Panc1 (cell line): ENCODE measurements at regions not wholly inside any gene's neighbourhood (a gene's known extent, or its start where the extent isn't known, plus 50 kb on each side); places are given as distances from the start of the nearest gene placed in this dataset.

Experiments
- ATAC-seq: fragments of 200-7000 bp; cut with Tn5 transposase; 2 replicates; pipeline ENCODE4 v1.9.1; 2020; ENCODE audit warnings: mild to moderate bottlenecking, moderate library complexity
- BruUV-seq: library from RNA; stranded (reverse); fragments of 400-500 nt; replicated peaks from 2 replicates; lab custom pipeline; 2021; lab: Mats Ljungman, UMichigan
- CTCF ChIA-PET: fragments of 300-600 bp; sonication (Branson Sonifier 250); formaldehyde crosslinking; loops from one replicate; lab custom pipeline; 2022; ENCODE audit warnings: antibody characterized with exemption; lab: Charles Lee
- POLR2A ChIA-PET: fragments of 300-600 bp; sonication (Branson Sonifier 250); formaldehyde crosslinking; loops from one replicate; lab custom pipeline; 2022; ENCODE audit warnings: antibody characterized with exemption; lab: Charles Lee
- DNase-seq: peaks from one replicate; pipeline ENCODE4 v3.0.0-alpha.2; 2010; ENCODE audit warnings: low read depth, low spot score
- H3K27ac ChIP-seq: 2 replicates; pipeline ENCODE4 v1.5.1; 2011; ENCODE audit warnings: mild to moderate bottlenecking, low read length, inconsistent platforms
- H3K27me3 ChIP-seq: fragments of 200-500 bp; sonication (Bioruptor generic); 2 replicates; pipeline ENCODE4 v1.6.0; 2014; ENCODE audit warnings: low read length, inconsistent platforms; ENCODE audit not compliant: control insufficient read depth, insufficient read depth
- H3K36me3 ChIP-seq: fragments of 200-500 bp; sonication (Bioruptor generic); 2 replicates; pipeline ENCODE4 v1.5.1; 2014; ENCODE audit warnings: inconsistent platforms, mild to moderate bottlenecking, low read length, moderate library complexity; ENCODE audit not compliant: control insufficient read depth, insufficient read depth
- H3K4me1 ChIP-seq: 2 replicates; pipeline ENCODE4 v1.5.1; 2011; ENCODE audit warnings: inconsistent platforms, mild to moderate bottlenecking, low read length, moderate library complexity; ENCODE audit not compliant: control insufficient read depth, insufficient read depth
- H3K4me3 ChIP-seq, 2 experiments: 2 replicates each; pipeline ENCODE4 v1.5.1; 2011 to 2012; ENCODE audit warnings: low read depth in 2 of 2, low read length in 2 of 2, mild to moderate bottlenecking in 2 of 2, inconsistent platforms in 1 of 2, moderate library complexity in 1 of 2
- H3K9me3 ChIP-seq: fragments of 200-500 bp; sonication (Bioruptor generic); 2 replicates; pipeline ENCODE4 v1.5.1; 2014; ENCODE audit warnings: low read depth, mild to moderate bottlenecking, inconsistent platforms, low read length, moderate library complexity; ENCODE audit not compliant: control insufficient read depth, insufficient read depth
- POLR2AphosphoS5 ChIP-seq: IDR thresholded peaks from 2 replicates; pipeline ENCODE4 v1.6.1; 2012; ENCODE audit warnings: mild to moderate bottlenecking, low read depth, low read length, moderate library complexity
- SIN3A ChIP-seq: IDR thresholded peaks from 2 replicates; pipeline ENCODE4 v1.6.1; 2012; ENCODE audit warnings: low read depth, mild to moderate bottlenecking, low read length, moderate library complexity, borderline replicate concordance; ENCODE audit not compliant: insufficient read depth
- TCF7L2 ChIP-seq: IDR thresholded peaks from 2 replicates; pipeline ENCODE4 v1.6.1; 2011; ENCODE audit warnings: mild to moderate bottlenecking, low read depth, low read length, inconsistent platforms
- in situ Hi-C: cut with HindIII; loops from 2 replicates; pipeline ENCODE4 v1.10.0; 2016; ENCODE audit warnings: low sequenced_read_pairs, low pct_unique_long_range_greater_than_20kb
- intact Hi-C: fragments of 100-400 bp; cut with micrococcal nuclease; formaldehyde crosslinking; loops from one replicate; pipeline ENCODE4 v1.10.0; 2022; ENCODE audit not compliant: unreplicated experiment
- TF ChIP-seq, protein P1 (sequence below), 2 experiments: IDR thresholded peaks; 2 replicates each; pipeline ENCODE4 v1.6.1; 2011 to 2012; ENCODE audit warnings: low read depth in 2 of 2, control low read depth in 1 of 2, low read length in 1 of 2, mild to moderate bottlenecking in 1 of 2, moderate library complexity in 1 of 2; ENCODE audit not compliant: insufficient read depth in 1 of 2
- TF ChIP-seq, protein P2 (sequence below): fragments of 450-650 bp; IDR thresholded peaks from 2 replicates; pipeline ENCODE4 v1.5.1; 2017; ENCODE audit warnings: mild to moderate bottlenecking

DNA sequence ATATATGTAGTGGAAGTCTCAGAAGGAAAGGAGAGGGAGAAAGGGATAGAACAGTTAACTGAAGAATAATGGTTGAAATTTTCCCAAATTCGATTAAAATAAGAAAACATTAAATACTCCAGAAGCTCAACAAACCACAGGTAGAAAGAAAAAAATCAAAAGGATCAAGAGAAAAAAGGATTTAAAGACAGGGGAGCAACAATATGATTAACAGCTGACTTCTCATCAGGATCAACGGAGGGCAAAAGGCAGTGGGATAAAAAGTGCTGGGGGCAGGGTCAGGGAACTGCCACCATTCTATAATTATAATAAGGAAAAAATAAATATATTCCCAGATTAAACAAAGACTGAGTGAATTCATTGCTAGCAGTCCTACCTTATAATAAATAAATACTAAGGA is 55.3 kb downstream of the CDKN2C start:
- no TSS peak for BruUV-seq
- Histone ChIP-seq H3K4me1 (no peaks in the 10 kb centered on the region), H3K4me3 (no peak overlapping the region), H3K27ac (no peak overlapping the region), H3K36me3 (no peaks in the 10 kb centered on the region), H3K9me3 (peaks cover 6% of the 10 kb centered on the region; the same call in 1 of the 2 replicates), H3K27me3 (no peaks in the 10 kb centered on the region)
- ChIA-PET POLR2A (no interaction called here), CTCF (no interaction called here)
- intact Hi-C loops = no loop called here
- DNase-seq = no peak
- no peak for ATAC-seq
- in situ Hi-C loops = no loop called here
- TF ChIP-seq POLR2AphosphoS5 = no peak
- TF ChIP-seq, protein P1, sequence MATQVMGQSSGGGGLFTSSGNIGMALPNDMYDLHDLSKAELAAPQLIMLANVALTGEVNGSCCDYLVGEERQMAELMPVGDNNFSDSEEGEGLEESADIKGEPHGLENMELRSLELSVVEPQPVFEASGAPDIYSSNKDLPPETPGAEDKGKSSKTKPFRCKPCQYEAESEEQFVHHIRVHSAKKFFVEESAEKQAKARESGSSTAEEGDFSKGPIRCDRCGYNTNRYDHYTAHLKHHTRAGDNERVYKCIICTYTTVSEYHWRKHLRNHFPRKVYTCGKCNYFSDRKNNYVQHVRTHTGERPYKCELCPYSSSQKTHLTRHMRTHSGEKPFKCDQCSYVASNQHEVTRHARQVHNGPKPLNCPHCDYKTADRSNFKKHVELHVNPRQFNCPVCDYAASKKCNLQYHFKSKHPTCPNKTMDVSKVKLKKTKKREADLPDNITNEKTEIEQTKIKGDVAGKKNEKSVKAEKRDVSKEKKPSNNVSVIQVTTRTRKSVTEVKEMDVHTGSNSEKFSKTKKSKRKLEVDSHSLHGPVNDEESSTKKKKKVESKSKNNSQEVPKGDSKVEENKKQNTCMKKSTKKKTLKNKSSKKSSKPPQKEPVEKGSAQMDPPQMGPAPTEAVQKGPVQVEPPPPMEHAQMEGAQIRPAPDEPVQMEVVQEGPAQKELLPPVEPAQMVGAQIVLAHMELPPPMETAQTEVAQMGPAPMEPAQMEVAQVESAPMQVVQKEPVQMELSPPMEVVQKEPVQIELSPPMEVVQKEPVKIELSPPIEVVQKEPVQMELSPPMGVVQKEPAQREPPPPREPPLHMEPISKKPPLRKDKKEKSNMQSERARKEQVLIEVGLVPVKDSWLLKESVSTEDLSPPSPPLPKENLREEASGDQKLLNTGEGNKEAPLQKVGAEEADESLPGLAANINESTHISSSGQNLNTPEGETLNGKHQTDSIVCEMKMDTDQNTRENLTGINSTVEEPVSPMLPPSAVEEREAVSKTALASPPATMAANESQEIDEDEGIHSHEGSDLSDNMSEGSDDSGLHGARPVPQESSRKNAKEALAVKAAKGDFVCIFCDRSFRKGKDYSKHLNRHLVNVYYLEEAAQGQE (IDR thresholded peaks at IDR 0.05; ENCODE audit: insufficient read depth in 1 of 2, low read depth in 2 of 2, low read length in 1 of 2) = no peak
- TF ChIP-seq TCF7L2 = no peak

DNA sequence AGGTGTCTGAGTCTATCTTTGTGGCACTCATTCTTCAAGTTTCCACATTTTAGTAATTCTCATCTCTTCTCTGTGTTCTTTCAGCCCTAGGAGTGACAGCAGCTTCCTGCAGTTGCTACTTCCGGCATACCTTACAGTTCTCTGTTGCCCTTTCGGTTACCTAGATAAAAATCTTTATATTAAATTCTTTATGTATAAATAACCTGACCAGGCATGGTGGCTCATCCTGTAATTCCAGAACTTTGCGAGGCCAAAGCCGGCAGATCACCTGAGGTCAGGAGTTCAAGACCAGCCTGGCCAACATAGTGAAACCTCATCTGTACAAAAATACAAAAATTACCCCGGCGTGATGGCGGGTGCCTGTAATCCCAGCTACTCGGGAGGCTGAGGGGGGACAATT is 62.9 kb downstream of the CDKN2C start:
- no TSS peak for BruUV-seq
- H3K4me1 ChIP-seq = no peaks in the 10 kb centered on the region
- TF ChIP-seq, protein P2, sequence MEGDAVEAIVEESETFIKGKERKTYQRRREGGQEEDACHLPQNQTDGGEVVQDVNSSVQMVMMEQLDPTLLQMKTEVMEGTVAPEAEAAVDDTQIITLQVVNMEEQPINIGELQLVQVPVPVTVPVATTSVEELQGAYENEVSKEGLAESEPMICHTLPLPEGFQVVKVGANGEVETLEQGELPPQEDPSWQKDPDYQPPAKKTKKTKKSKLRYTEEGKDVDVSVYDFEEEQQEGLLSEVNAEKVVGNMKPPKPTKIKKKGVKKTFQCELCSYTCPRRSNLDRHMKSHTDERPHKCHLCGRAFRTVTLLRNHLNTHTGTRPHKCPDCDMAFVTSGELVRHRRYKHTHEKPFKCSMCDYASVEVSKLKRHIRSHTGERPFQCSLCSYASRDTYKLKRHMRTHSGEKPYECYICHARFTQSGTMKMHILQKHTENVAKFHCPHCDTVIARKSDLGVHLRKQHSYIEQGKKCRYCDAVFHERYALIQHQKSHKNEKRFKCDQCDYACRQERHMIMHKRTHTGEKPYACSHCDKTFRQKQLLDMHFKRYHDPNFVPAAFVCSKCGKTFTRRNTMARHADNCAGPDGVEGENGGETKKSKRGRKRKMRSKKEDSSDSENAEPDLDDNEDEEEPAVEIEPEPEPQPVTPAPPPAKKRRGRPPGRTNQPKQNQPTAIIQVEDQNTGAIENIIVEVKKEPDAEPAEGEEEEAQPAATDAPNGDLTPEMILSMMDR = no peak
- no peak for TF ChIP-seq POLR2AphosphoS5
- TF ChIP-seq SIN3A = no peak
- TF ChIP-seq, protein P1 (IDR thresholded peaks at IDR 0.05; ENCODE audit: insufficient read depth in 1 of 2, low read depth in 2 of 2, low read length in 1 of 2) = no peak
- TF ChIP-seq TCF7L2 = no peak
- intact Hi-C loops = no loop called here
- ChIA-PET CTCF (interaction anchor here (1.0 kb wide), 1 partner anchor 62 kb away, joined by 3 read pairs; the partner anchor contains the start of gene CDKN2C), POLR2A (no interaction called here)
- no peak for ATAC-seq
- in situ Hi-C loops = no loop called here
- no peaks in the 10 kb centered on the region for H3K27me3 ChIP-seq
- H3K36me3 ChIP-seq = no peaks in the 10 kb centered on the region
- DNase-seq = no peak
- no peak overlapping the region for H3K4me3 ChIP-seq
- H3K9me3 ChIP-seq = no peaks in the 10 kb centered on the region
- H3K27ac ChIP-seq = no peak overlapping the region
